ENCODE measurements at regions not wholly inside any gene's neighbourhood (a gene's known extent, or its start where the extent isn't known, plus 50 kb on each side); places are given as distances from the start of the nearest gene placed in this dataset.

- H3K4me3 ChIP-seq (ENCODE audit: control insufficient read depth, low read depth, low read length), result no peak overlapping the region
- no peak for DNase-seq (ENCODE audit: low read depth)
- no peak for TF ChIP-seq CTCF (conservative IDR thresholded peaks at IDR 0.05; ENCODE audit: control insufficient read depth, insufficient read depth, low read depth, low read length)
Measured at GRCh38 chr1:201753492-201753891, 75.5 kb upstream of the IPO9 start.

- no peak for TF ChIP-seq CTCF (conservative IDR thresholded peaks at IDR 0.05; ENCODE audit: control insufficient read depth, insufficient read depth, low read depth, low read length)
- H3K4me3 ChIP-seq (ENCODE audit: control insufficient read depth, low read depth, low read length), result no peak overlapping the region
- DNase-seq (ENCODE audit: low read depth), result peak; percentile 79
Measured at GRCh38 chr1:201754353-201754752, 74.6 kb upstream of the IPO9 start.

GRCh38 chr1:201755200-201755599 lies 73.8 kb upstream of the IPO9 start:
- no peak for TF ChIP-seq CTCF (conservative IDR thresholded peaks at IDR 0.05; ENCODE audit: control insufficient read depth, insufficient read depth, low read depth, low read length)
- H3K4me3 ChIP-seq (ENCODE audit: control insufficient read depth, low read depth, low read length), result no peak overlapping the region
- DNase-seq (ENCODE audit: low read depth), result no peak

GRCh38 chr1:201756406-201756805 lies 72.6 kb upstream of the IPO9 start:
- TF ChIP-seq CTCF (conservative IDR thresholded peaks at IDR 0.05; ENCODE audit: control insufficient read depth, insufficient read depth, low read depth, low read length), result no peak
- no peak overlapping the region for H3K4me3 ChIP-seq (ENCODE audit: control insufficient read depth, low read depth, low read length)
- DNase-seq (ENCODE audit: low read depth), result peak; percentile 66

DNA sequence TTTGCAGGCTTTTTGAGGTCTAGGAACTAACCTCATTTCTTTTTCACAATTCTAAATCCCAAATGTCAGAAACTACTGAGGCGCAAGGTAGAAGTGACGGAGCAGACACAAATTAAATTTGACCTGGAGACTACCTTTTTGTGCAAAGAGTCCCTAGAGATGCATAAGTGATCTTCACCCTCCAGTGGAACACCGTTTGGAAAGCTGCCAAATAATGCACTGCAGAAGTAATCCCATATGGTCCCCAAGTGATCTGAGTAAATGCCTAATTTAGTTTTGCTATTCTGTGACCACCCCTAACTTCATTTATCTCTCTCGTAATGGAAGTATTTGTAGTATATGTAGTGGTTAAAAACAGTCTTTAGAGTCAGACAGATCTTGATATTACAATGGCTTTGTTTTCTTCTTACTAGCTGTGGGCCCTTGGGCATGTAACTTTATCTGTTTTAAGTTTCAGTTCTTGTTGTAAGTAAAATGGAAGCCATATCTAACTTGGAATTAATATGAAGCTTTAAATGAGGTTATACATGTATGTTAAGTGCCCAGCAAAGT lies 70.4 kb upstream of the IPO9 start:
- TF ChIP-seq CTCF (conservative IDR thresholded peaks at IDR 0.05; ENCODE audit: control insufficient read depth, insufficient read depth, low read depth, low read length), result no peak
- no peak for DNase-seq (ENCODE audit: low read depth)
- no peak overlapping the region for H3K4me3 ChIP-seq (ENCODE audit: control insufficient read depth, low read depth, low read length)

DNA sequence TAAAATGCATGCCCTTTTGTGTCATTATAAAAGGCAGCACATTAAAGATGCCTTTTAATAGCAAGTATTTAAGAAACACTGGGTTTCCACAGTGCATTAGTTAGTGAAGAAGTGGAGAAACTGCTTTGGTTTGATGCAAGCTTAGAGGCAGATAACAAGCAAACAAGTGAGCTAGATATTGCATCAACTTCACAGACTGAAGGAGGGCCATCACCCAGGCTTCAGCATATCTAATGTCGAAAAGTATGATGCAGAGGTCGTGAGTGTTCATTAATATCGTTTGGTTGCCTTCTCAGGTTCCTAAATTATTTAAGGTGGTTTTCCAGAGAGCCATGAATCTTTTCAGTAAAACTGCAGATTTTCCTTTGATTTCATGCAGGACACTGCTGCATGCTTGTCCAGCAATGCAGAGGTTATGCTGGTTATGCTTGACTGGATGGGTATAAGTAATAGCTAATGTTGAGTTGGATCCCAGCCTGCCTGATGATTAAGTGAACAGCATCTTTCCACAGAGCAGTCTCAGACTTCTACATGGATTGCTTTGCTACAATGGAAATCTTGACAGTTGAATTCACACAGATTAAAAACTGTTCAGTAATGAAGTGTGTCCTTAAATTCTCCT lies 69.7 kb upstream of the IPO9 start:
- no peak for TF ChIP-seq CTCF (conservative IDR thresholded peaks at IDR 0.05; ENCODE audit: control insufficient read depth, insufficient read depth, low read depth, low read length)
- H3K4me3 ChIP-seq (ENCODE audit: control insufficient read depth, low read depth, low read length), result no peak overlapping the region
- DNase-seq (ENCODE audit: low read depth), result peak; percentile 71
